ENCODE measurements at regions not wholly inside any gene's neighbourhood (a gene's known extent, or its start where the extent isn't known, plus 50 kb on each side); places are given as distances from the start of the nearest gene placed in this dataset.

GRCh38 chr3:24810881-24811280, 316.2 kb upstream of the THRB start:
- H3K23me2 ChIP-seq (ENCODE audit: low read depth, low read length) = no peaks in the 10 kb centered on the region
- H4K5ac ChIP-seq (ENCODE audit: insufficient read length, low read depth, low read length) = no peak overlapping the region
- H3K27ac ChIP-seq (ENCODE audit: low read depth, low read length) = no peak overlapping the region
- no peaks in the 10 kb centered on the region for H3K27me3 ChIP-seq (replicated peaks in 1 of 4; ENCODE audit: control insufficient read depth in 3 of 4, extremely low read depth in 1 of 4, insufficient read depth in 3 of 4, low read length in 3 of 4)
- no peak overlapping the region for H3K4me3 ChIP-seq (ENCODE audit: extremely low read depth in 1 of 4, insufficient read depth in 2 of 4, low read depth in 3 of 4, low read length in 4 of 4)
- H2BK12ac ChIP-seq (ENCODE audit: low read depth, low read length) = no peak overlapping the region
- ChIA-PET POLR2A (ENCODE audit: partially characterized antibody) (no interaction called here), CTCF (ENCODE audit: partially characterized antibody) (interaction anchor here (0.7 to 1.4 kb wide), 2 partner anchors 16 to 36 kb away, joined by 3 read pairs; no protein-coding TSS in a partner anchor)
- no peak overlapping the region for H3K23ac ChIP-seq (ENCODE audit: insufficient read length)
- H2BK120ac ChIP-seq (replicated peaks; ENCODE audit: low read depth, low read length) = no peak overlapping the region
- no peaks in the 10 kb centered on the region for H3K9me3 ChIP-seq (ENCODE audit: insufficient read depth in 2 of 2, low read depth in 1 of 2, low read length in 1 of 2)
- H4K8ac ChIP-seq (ENCODE audit: extremely low read depth, insufficient read depth, low read length) = no peak overlapping the region
- TF ChIP-seq BACH1 (IDR thresholded peaks at IDR 0.05; ENCODE audit: low read length) (no peak), ATF2 (IDR thresholded peaks at IDR 0.05; ENCODE audit: low read length) (no peak), MAX (IDR thresholded peaks at IDR 0.05) (no peak), CTBP2 (IDR thresholded peaks at IDR 0.05; ENCODE audit: borderline replicate concordance, insufficient read depth, insufficient read length, low read length) (no peak), TEAD4 (IDR thresholded peaks at IDR 0.05; ENCODE audit: low read depth, low read length) (no peak)
- H3K14ac ChIP-seq (ENCODE audit: insufficient read length) = no peak overlapping the region
- DNase-seq (ENCODE audit: low read depth in 1 of 2, low spot score in 2 of 2) (no peak), FAIRE-seq (no peak)
- H3K4ac ChIP-seq (replicated peaks; ENCODE audit: insufficient read length, low read depth, low read length) = no peak overlapping the region
- no peak overlapping the region for H3K56ac ChIP-seq (replicated peaks; ENCODE audit: insufficient read length, low read depth, low read length)
- H3K79me1 ChIP-seq (ENCODE audit: low read depth, low read length) = no peaks in the 10 kb centered on the region
- no peak overlapping the region for H2BK5ac ChIP-seq (ENCODE audit: low read depth, low read length)
- no peaks in the 10 kb centered on the region for H3K36me3 ChIP-seq (ENCODE audit: control insufficient read depth in 2 of 4, insufficient read depth in 4 of 4, low read length in 3 of 4)
- 0 out of 2 replicates have a peak overlapping the region, but pooled peaks have one; percentile 52 for H2AFZ ChIP-seq (ENCODE audit: low read length)
- H2BK20ac ChIP-seq (ENCODE audit: low read length) = no peak overlapping the region; the same call in 1 of the 2 replicates
- H3K4me2 ChIP-seq (ENCODE audit: insufficient read depth in 1 of 2, low read depth in 2 of 2, low read length in 2 of 2) = no peak overlapping the region
- H2BK15ac ChIP-seq (ENCODE audit: low read length) = 0 out of 2 replicates have a peak overlapping the region, but pooled peaks have one; percentile 8
- H2AK5ac ChIP-seq (ENCODE audit: low read depth, low read length) = no peak overlapping the region
- WGBS, 2 experiments (ENCODE audit: extremely low coverage in 1 of 2, insufficient coverage in 1 of 2, insufficient read length in 1 of 2, insufficient replicate concordance in 2 of 2, low coverage in 1 of 2, low lambda C conversion rate in 2 of 2, missing lambda C conversion rate in 1 of 2) = 89% methylated on average over 5 of the region's 5 CpGs; no CpG with 5 or more reads in 1 of the 2 experiments
- peaks cover 0 to 5% (median 0%) of the 10 kb centered on the region in 4 experiments; a peak in 2 of 7 replicates for H3K4me1 ChIP-seq (replicated peaks in 1 of 4; ENCODE audit: control insufficient read depth in 3 of 4, insufficient read depth in 4 of 4, low read length in 3 of 4)
- no peak overlapping the region for H3K18ac ChIP-seq (ENCODE audit: extremely low read depth, low read length)
- H4K20me1 ChIP-seq (replicated peaks in 1 of 2; ENCODE audit: control insufficient read depth in 1 of 2, insufficient read depth in 2 of 2, low read length in 2 of 2) = no peaks in the 10 kb centered on the region
- no peak overlapping the region for H4K91ac ChIP-seq (replicated peaks; ENCODE audit: insufficient read length, low read length)
- H3K9ac ChIP-seq (replicated peaks in 1 of 4; ENCODE audit: extremely low read depth in 1 of 4, low read depth in 3 of 4, low read length in 3 of 4) = no peak overlapping the region
- no peaks in the 10 kb centered on the region for H3K79me2 ChIP-seq (ENCODE audit: control insufficient read depth in 1 of 2, insufficient read depth in 2 of 2, low read length in 2 of 2)

Data from H1 (cell line).